VCaP (cell line): ENCODE measurements at regions not wholly inside any gene's neighbourhood (a gene's known extent, or its start where the extent isn't known, plus 50 kb on each side); places are given as distances from the start of the nearest gene placed in this dataset.

Source experiments
- H3K27ac ChIP-seq: fragments of 450-650 bp; 2 replicates; pipeline ENCODE4 v1.5.1; 2017
- TF ChIP-seq, protein P1 (sequence below): fragments of 450-650 bp; conservative IDR thresholded peaks from 2 replicates; pipeline ENCODE4 v1.5.1; 2017; ENCODE audit warnings: mild to moderate bottlenecking, moderate library complexity

DNA sequence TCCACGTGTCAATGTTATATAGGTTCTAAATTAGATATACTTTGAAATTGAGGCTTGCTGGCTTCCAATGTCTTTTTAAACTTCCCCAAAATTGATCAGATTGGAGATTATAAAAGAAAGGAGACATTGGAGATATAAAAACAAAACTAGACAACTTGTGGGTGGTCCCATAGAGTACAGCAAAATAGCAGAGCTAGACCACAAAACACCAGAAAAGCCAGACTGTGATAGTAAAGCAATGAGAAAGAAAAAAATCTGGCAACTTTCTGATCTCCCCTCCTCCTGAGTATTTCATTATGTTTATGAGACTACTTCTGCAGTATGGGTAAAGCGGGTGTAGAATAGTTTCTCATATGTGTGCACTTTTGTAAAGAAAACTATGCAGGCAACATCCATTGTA lies 713.8 kb upstream of the MEF2C start:
- no peak overlapping the region for H3K27ac ChIP-seq
- TF ChIP-seq, protein P1, sequence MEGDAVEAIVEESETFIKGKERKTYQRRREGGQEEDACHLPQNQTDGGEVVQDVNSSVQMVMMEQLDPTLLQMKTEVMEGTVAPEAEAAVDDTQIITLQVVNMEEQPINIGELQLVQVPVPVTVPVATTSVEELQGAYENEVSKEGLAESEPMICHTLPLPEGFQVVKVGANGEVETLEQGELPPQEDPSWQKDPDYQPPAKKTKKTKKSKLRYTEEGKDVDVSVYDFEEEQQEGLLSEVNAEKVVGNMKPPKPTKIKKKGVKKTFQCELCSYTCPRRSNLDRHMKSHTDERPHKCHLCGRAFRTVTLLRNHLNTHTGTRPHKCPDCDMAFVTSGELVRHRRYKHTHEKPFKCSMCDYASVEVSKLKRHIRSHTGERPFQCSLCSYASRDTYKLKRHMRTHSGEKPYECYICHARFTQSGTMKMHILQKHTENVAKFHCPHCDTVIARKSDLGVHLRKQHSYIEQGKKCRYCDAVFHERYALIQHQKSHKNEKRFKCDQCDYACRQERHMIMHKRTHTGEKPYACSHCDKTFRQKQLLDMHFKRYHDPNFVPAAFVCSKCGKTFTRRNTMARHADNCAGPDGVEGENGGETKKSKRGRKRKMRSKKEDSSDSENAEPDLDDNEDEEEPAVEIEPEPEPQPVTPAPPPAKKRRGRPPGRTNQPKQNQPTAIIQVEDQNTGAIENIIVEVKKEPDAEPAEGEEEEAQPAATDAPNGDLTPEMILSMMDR, result no peak

DNA sequence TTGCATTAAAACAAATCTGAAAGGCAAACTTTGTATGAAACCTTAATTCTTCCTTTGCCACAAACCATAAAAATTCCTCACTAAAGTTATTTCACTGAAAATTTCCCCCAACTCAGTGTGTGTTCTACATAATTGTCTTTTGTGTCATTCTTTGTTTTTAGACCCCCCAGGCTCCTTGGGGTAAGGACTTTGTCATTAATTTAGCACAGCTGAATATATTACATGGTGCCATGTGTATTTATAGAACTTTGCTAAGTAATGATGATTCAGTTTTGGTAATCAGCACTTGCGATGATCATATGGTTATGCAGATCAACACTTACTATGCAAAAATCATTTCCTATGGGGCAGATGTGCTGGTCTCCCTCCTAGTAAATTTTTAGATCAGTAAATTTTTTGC lies 712.1 kb upstream of the MEF2C start:
- TF ChIP-seq, protein P1, result no peak
- H3K27ac ChIP-seq, result no peak overlapping the region

DNA sequence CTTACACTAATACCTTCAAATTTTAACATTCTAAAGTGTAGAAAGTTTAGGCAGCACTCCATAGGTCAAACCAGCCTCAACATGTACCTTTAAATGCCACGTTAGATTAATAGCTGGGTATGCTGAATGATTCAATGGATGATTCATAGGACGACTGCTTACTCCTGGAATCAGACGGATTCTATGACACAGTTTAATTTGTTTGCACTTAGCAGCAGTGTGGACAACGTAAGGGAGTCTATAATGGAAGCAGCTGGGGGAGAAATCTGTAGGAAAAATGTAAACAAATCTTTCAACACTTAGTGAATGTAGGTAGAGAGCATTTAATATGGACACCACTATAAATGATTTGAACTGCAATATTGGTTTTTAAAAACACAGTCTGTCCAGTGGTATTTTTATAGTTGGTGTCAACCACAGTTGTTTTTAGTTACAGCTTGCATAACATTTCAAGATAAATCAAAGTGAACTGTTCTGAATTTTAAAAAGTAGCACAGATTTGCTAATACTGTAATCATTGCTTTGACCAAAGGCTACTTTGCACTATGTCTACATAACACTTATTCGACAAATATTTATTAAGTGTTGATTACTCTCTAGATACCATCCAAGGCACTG lies 701.5 kb upstream of the MEF2C start:
- no peak overlapping the region for H3K27ac ChIP-seq
- TF ChIP-seq, protein P1, result no peak

DNA sequence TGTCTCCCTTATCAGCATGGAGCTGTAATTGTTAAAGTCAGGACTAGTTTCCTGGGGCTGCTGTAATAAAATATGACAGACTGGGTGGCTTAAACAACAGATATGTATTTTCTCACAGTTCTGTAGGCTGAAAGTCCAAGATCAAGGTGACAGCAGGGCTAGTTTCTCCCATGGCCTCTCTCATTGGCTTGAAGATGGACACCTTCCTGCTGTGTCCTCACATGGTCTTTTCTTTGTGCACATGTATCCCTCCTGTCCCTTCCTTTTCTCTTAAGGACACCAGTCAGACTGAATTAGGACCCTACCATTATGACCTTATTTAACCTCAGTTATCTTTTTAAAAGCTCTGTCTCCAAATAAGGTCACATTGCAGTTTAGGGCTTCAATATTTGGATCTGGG lies 700.5 kb upstream of the MEF2C start:
- H3K27ac ChIP-seq, result no peak overlapping the region
- TF ChIP-seq, protein P1, result no peak

DNA sequence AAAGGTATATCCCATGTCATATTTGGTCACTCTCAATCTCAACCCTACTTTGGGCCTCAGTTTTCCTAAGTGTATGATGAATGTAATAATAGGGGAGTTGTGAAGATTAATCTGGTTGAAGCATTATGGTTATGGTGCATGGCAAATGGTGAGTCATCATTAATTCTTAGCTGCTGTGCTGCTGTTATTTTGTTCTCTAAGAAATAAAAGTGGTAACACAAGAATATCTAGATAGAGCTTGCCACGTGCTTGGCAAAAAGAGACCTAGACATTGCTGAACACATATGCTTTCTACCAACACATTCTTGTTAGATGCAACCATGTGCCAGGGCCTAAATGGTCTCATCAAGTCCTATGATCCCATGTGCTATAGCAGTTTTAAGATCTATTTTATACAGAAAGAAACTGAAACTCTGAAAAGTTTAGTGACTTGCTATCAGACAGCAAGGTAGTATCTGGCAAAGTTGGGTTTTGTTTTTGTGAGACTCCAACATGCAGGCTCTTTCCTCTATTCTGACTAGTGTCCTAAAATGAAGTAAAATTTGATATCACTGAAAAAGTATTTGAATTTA lies 699.9 kb upstream of the MEF2C start:
- TF ChIP-seq, protein P1, result no peak
- H3K27ac ChIP-seq, result no peak overlapping the region

DNA sequence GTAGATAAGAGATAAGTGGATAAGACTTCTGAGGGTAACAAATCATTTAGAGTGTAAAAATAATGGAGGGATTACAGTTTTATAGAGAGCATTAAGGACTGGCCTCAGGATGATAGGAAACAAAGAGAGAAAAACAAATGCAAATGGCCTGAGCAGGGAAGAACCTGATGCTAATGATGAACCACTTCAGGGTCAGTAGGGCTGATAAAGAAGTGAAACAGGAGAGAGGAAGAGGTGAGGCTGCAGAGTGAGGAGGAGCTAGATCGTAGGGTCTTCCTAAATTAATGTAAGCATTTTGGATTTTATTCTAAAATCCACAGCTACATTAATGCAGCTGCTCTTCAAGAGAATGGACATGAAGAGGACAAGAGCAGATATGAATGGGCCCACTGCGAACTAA lies 698.0 kb upstream of the MEF2C start:
- H3K27ac ChIP-seq, result no peak overlapping the region
- TF ChIP-seq, protein P1, result no peak

DNA sequence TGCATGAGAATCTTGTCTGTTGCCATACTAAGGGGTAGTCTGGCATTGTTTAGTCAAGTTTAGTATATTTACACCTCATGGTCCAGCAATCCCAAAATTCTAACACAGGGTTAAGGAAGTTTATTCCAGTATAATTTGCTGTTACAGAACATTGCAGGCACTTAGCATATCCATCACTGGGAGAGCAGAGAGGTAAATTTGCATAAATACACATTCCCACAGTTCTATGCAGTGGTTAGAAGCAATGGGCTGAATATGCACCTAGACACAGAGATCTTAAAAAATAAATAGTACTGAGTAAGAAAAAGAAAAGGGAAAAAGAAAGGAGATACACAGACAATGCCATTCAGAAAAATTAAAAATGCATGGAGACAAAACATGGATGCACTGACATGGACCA lies 692.3 kb upstream of the MEF2C start:
- H3K27ac ChIP-seq, result no peak overlapping the region
- TF ChIP-seq, protein P1, result no peak
